GM12865 (cell line): ENCODE measurements at regions not wholly inside any gene's neighbourhood (a gene's known extent, or its start where the extent isn't known, plus 50 kb on each side); places are given as distances from the start of the nearest gene placed in this dataset.

Experiments used
- DNase-seq: peaks from one replicate; pipeline ENCODE4 v3.0.0; 2010; ENCODE audit warnings: low read depth
- H3K4me3 ChIP-seq: 2 replicates; pipeline ENCODE4 v1.5.1; 2011; ENCODE audit warnings: mild to moderate bottlenecking, low read depth, low read length, control low read depth
- TF ChIP-seq, protein P1 (sequence below): IDR thresholded peaks from 2 replicates; pipeline ENCODE4 v1.5.1; 2011; ENCODE audit warnings: low read length, control low read depth, low read depth, inconsistent platforms; ENCODE audit not compliant: insufficient read depth; ENCODE audit errors: missing control alignments

DNA sequence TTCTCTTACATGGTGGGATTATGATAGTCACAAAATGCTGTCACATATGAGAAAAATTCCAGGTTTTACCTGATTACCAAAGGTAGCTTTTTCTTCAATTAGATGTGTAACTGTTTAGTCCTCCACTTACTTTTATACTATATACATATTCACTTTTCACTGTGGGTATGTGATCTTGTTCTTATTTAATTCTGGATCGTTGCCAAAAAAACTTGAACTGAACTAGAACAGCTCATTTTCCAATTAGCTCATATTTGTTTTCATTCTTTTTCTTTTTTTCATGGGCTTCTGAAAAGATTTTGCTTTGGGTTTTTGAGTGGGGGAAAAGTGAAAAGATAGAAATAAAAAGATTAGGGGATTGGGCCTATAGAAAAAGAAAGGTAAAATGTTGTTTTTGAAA is 291.9 kb downstream of the NDFIP2 start:
- DNase-seq: no peak
- no peak overlapping the region for H3K4me3 ChIP-seq
- TF ChIP-seq, protein P1, sequence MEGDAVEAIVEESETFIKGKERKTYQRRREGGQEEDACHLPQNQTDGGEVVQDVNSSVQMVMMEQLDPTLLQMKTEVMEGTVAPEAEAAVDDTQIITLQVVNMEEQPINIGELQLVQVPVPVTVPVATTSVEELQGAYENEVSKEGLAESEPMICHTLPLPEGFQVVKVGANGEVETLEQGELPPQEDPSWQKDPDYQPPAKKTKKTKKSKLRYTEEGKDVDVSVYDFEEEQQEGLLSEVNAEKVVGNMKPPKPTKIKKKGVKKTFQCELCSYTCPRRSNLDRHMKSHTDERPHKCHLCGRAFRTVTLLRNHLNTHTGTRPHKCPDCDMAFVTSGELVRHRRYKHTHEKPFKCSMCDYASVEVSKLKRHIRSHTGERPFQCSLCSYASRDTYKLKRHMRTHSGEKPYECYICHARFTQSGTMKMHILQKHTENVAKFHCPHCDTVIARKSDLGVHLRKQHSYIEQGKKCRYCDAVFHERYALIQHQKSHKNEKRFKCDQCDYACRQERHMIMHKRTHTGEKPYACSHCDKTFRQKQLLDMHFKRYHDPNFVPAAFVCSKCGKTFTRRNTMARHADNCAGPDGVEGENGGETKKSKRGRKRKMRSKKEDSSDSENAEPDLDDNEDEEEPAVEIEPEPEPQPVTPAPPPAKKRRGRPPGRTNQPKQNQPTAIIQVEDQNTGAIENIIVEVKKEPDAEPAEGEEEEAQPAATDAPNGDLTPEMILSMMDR: no peak

GRCh38 chr13:79771493-79771892 is 290.5 kb downstream of the NDFIP2 start:
- TF ChIP-seq, protein P1: no peak
- no peak for DNase-seq
- H3K4me3 ChIP-seq: no peak overlapping the region

DNA sequence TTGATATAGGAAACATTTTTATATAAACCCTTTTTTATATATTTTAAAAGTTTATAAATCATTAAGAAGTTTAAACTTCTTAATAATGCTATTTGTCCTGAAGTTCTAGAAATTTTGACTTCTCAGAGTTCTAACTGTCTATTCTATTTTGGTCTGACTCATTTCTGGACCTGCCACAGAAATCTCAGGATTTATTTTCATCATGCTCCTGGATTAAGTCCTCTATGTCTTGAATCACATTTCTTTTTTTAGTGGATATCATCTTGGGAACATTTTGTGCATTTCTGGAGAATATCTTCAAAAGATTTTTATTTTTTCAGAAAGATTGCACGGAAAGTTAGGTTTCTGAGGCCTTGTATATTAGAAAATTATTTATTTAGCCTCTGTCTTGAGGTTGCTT is 289.1 kb downstream of the NDFIP2 start:
- H3K4me3 ChIP-seq: no peak overlapping the region
- DNase-seq: no peak
- TF ChIP-seq, protein P1: no peak

DNA sequence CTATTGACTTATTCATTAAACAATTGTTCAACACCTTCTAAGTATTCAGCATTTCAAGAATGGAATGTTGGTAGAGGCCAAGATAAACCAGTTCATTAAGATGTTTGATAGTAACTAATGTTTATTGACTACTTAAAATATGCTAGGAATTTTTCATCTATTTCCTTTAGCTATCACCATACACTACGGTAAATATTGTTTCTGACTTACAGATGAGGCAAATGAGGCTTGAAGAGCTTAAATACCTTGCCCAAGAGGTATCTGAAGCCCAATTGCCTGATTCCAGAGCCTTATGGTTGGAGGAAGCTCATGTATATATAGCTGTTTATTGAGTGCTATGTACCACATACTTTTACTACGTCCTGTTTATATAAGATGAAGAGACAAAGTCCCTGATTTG is 286.2 kb downstream of the NDFIP2 start:
- H3K4me3 ChIP-seq: no peak overlapping the region
- no peak for DNase-seq
- TF ChIP-seq, protein P1: no peak

DNA sequence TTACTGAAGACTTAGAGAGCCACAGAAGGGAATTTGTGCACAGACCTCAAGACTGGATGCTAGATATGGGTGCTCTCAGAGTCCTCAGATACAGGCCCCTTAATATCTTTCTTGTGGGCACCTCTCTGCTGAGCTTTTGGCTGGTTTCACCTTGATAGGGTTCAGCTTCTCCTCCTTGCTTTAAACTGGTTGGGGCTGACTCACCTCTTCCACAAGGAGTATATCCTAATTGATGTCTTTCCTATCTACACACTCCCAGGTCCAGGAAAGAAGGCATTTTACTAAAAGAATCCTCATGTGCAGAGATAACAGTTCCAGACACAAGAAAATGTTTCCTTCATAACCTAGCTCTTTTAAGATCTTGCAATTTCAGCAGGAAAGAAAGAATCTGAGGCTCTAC is 284.4 kb downstream of the NDFIP2 start:
- no peak overlapping the region for H3K4me3 ChIP-seq
- DNase-seq: no peak
- TF ChIP-seq, protein P1: no peak

GRCh38 chr13:79749984-79750551 is 269.1 kb downstream of the NDFIP2 start:
- no peak for DNase-seq
- TF ChIP-seq, protein P1: no peak
- no peak overlapping the region for H3K4me3 ChIP-seq

GRCh38 chr13:79749566-79749965 is 268.6 kb downstream of the NDFIP2 start:
- TF ChIP-seq, protein P1: no peak
- H3K4me3 ChIP-seq: no peak overlapping the region
- DNase-seq: no peak
